Activated CD8-positive, alpha-beta memory T cell treated with anti-CD3 and anti-CD28 coated beads for 48 hours (primary cell): ENCODE measurements at regions not wholly inside any gene's neighbourhood (a gene's known extent, or its start where the extent isn't known, plus 50 kb on each side); places are given as distances from the start of the nearest gene placed in this dataset.
A peak's percentile ranks its signal among the peaks of the same experiment; 100 is the strongest.

ENCODE experiments used
- DNase-seq, 3 experiments: peaks; one replicate each; pipeline ENCODE4 v3.0.0-alpha.2; 2020; ENCODE audit warnings: low read depth in 2 of 3, low spot score in 2 of 3

GRCh38 chr3:59306436-59306835, 256.6 kb upstream of the CFAP20DC start:
- no peak for DNase-seq

GRCh38 chr3:59304296-59304695, 254.5 kb upstream of the CFAP20DC start:
- no peak for DNase-seq

- no peak for DNase-seq
Observed at GRCh38 chr3:59303452-59303851, 253.6 kb upstream of the CFAP20DC start.

- DNase-seq, result no peak
Observed at GRCh38 chr3:59302442-59302841, 252.6 kb upstream of the CFAP20DC start.

- DNase-seq, result no peak
Observed at GRCh38 chr3:59300733-59301132, 250.9 kb upstream of the CFAP20DC start.

GRCh38 chr3:59299561-59299960, 249.7 kb upstream of the CFAP20DC start:
- no peak for DNase-seq

- DNase-seq, result no peak
Observed at GRCh38 chr3:59290358-59290757, 240.5 kb upstream of the CFAP20DC start.

GRCh38 chr3:59289831-59290230, 240.0 kb upstream of the CFAP20DC start:
- no peak for DNase-seq

GRCh38 chr3:59288951-59289350, 239.1 kb upstream of the CFAP20DC start:
- DNase-seq, result no peak

GRCh38 chr3:59286791-59287531, 237.1 kb upstream of the CFAP20DC start:
- DNase-seq, result peak; percentile 2 to 12 (median 9)

- DNase-seq, result no peak
Observed at GRCh38 chr3:59285560-59285959, 235.7 kb upstream of the CFAP20DC start.

- DNase-seq, result no peak
Observed at GRCh38 chr3:59284926-59285325, 235.1 kb upstream of the CFAP20DC start.

GRCh38 chr3:59280113-59280512, 230.3 kb upstream of the CFAP20DC start:
- no peak for DNase-seq

GRCh38 chr3:59277816-59278215, 228.0 kb upstream of the CFAP20DC start:
- no peak for DNase-seq

GRCh38 chr3:59277201-59277600, 227.4 kb upstream of the CFAP20DC start:
- DNase-seq, result no peak

- no peak for DNase-seq
Observed at GRCh38 chr3:59273976-59274375, 224.2 kb upstream of the CFAP20DC start.

GRCh38 chr3:59271971-59272370, 222.1 kb upstream of the CFAP20DC start:
- DNase-seq, result no peak

- DNase-seq, result no peak
Observed at GRCh38 chr3:59270921-59271320, 221.1 kb upstream of the CFAP20DC start.

GRCh38 chr3:59270209-59270608, 220.4 kb upstream of the CFAP20DC start:
- no peak for DNase-seq

GRCh38 chr3:59268170-59268569, 218.3 kb upstream of the CFAP20DC start:
- DNase-seq, result no peak

GRCh38 chr3:59267021-59267420, 217.2 kb upstream of the CFAP20DC start:
- DNase-seq, result no peak

- no peak for DNase-seq
Observed at GRCh38 chr3:59266551-59266950, 216.7 kb upstream of the CFAP20DC start.

GRCh38 chr3:59265566-59265965, 215.7 kb upstream of the CFAP20DC start:
- no peak for DNase-seq
